ENCODE measurements at regions not wholly inside any gene's neighbourhood (a gene's known extent, or its start where the extent isn't known, plus 50 kb on each side); places are given as distances from the start of the nearest gene placed in this dataset.

DNA sequence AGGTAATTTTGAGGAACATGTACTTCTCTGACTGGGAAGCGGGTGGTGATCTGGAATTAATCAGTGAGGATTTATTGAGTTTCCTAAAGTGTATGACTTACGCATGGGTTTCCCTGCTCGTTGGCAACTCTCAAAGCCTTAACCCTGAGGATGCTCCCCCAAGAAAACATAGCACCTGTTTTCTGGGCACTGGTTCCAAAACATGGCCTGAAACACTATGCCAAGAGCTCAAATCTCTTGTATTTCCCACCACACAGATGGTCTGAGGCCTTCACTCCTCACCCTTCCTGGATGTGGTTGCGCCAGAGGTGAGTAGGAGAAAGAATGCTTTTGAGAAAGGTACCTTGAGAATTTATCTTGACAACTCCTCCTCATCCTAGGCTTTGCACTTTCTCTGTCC lies 250.4 kb downstream of the FZD1 start:
- Histone ChIP-seq H3K9me3 (ENCODE audit: severe bottlenecking) (no peaks in the 10 kb centered on the region), H3K27ac (no peak overlapping the region), H3K36me3 (no peaks in the 10 kb centered on the region), H3K4me3 (ENCODE audit: low read depth, low read length) (no peak overlapping the region), H3K27me3 (ENCODE audit: insufficient read depth, low read depth, severe bottlenecking) (no peaks in the 10 kb centered on the region)
- TF ChIP-seq, protein P1, sequence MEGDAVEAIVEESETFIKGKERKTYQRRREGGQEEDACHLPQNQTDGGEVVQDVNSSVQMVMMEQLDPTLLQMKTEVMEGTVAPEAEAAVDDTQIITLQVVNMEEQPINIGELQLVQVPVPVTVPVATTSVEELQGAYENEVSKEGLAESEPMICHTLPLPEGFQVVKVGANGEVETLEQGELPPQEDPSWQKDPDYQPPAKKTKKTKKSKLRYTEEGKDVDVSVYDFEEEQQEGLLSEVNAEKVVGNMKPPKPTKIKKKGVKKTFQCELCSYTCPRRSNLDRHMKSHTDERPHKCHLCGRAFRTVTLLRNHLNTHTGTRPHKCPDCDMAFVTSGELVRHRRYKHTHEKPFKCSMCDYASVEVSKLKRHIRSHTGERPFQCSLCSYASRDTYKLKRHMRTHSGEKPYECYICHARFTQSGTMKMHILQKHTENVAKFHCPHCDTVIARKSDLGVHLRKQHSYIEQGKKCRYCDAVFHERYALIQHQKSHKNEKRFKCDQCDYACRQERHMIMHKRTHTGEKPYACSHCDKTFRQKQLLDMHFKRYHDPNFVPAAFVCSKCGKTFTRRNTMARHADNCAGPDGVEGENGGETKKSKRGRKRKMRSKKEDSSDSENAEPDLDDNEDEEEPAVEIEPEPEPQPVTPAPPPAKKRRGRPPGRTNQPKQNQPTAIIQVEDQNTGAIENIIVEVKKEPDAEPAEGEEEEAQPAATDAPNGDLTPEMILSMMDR (IDR thresholded peaks at IDR 0.05; ENCODE audit: low read depth, low read length), result no peak
- DNase-seq, result no peak

DNA sequence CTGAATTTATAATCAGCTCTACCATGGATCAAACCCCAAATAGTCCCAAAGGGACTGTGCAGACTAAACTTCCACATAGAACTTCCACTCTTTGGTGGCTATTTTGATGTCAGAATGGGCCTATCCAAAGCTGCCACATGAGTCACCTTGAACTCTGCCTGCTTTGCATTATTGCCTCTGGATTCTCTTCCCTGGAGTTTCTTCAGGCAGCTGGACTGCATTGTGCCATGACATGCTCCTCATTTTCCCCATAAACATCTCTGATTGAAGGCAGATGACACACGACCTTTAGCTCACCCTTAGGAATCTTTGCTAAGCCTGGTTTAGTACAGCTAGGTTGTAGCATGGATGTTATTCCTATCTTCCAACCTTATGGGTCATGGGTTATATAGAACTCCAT lies 251.7 kb downstream of the FZD1 start:
- Histone ChIP-seq H3K36me3 (no peaks in the 10 kb centered on the region), H3K4me3 (ENCODE audit: low read depth, low read length) (no peak overlapping the region)

DNA sequence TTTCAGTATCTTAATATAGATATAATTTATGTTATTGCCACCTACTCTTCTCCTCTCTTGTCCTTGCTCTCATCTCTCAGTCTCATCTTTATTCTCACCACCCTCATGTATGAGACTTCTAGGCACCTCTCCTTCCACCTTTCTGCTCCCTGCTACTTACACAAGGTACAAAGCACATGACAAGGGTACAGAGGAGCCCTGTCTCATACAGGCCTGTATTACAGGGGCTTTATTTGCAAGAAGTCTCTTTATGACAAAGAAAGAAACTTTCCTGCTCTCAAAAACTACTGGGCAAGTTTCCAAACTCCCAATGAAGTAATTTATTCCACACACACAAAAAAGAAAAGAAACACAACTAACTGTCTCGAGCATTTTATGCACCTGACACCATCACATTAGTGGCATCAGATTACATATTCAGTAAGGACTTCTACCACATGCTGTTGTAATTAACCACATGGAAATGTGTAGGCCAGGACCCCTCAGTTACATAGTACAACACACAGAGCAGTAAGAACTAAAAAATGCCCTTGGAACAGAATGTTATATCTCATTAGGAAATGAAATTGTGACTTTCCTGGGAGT lies 253.1 kb downstream of the FZD1 start:
- Histone ChIP-seq H3K9me3 (ENCODE audit: severe bottlenecking) (no peaks in the 10 kb centered on the region), H3K27ac (no peak overlapping the region), H3K36me3 (no peaks in the 10 kb centered on the region), H3K4me3 (ENCODE audit: low read depth, low read length) (no peak overlapping the region), H3K27me3 (ENCODE audit: insufficient read depth, low read depth, severe bottlenecking) (no peaks in the 10 kb centered on the region)
- TF ChIP-seq, protein P1 (IDR thresholded peaks at IDR 0.05; ENCODE audit: low read depth, low read length), result no peak
- no peak for DNase-seq

More for the DNA sequence above, 251.7 kb downstream of the FZD1 start:
- no peak overlapping the region for H3K27ac ChIP-seq
- no peak for DNase-seq
- H3K9me3 ChIP-seq (ENCODE audit: severe bottlenecking), result no peaks in the 10 kb centered on the region
- H3K27me3 ChIP-seq (ENCODE audit: insufficient read depth, low read depth, severe bottlenecking), result no peaks in the 10 kb centered on the region
- TF ChIP-seq, protein P1 (IDR thresholded peaks at IDR 0.05; ENCODE audit: low read depth, low read length), result no peak

DNA sequence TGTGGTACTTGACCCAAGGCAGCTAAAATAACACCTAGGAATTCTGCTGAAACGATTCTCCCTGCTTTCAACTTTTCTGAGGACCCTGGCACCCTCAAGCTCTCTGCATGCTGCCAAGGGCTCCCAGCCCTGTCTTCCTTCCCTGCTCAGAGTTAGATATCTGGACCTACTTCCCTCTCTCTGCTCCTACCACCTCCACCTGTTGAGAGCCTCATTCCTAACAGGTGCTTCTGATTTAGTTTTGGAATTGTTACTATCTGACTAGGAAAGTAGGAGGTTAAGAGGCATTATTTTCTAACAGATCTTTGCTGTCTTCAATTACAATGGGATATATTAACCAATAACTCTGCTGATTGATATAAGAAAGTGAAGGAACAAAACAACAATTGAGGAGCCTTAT lies 253.8 kb downstream of the FZD1 start:
- Histone ChIP-seq H3K9me3 (ENCODE audit: severe bottlenecking) (no peaks in the 10 kb centered on the region), H3K36me3 (no peaks in the 10 kb centered on the region), H3K4me3 (ENCODE audit: low read depth, low read length) (no peak overlapping the region), H3K27ac (no peak overlapping the region), H3K27me3 (ENCODE audit: insufficient read depth, low read depth, severe bottlenecking) (no peaks in the 10 kb centered on the region)
- TF ChIP-seq, protein P1 (IDR thresholded peaks at IDR 0.05; ENCODE audit: low read depth, low read length), result no peak
- no peak for DNase-seq

DNA sequence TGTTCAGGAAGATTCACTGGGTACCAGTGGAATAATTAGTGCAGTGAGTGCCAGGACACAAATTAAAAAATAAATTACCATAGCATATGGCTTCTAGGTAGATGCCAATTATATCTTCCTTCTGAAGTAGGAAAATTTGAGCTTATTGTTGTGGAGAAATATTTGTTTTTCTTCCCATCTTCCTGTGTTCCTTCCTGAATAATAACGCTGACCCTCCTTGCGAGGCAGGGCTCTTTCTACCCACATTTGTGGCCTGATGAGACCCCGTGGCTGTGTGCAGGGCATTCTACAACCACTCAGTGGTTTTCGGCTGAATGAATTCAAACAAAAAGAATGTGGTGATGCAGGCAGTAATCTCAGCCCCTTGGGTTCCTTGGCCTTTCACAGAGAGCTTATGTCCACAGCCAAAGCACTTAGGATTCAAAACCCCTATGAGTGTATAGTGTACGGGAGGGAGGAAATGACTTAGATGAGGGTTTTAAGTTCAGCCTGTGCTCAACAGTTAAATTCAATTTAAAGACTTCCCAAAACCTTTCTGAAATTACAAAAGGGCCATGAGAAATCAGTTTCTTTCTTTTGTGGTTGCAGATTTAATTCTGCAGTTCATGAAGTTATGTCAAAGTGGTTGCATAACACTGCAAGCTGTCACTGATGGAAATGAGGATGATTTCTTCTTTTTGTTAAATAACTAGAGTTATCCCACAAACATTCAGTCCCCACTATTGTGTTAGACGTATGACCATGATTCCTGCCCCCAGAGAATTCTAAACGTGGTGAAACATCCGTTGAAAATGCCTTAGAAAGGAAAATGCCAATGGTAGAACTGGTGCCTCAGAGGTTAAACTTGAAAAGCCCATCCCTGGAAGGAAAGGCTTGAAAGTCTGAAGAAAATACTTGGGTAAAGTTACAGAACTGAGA lies 255.3 kb downstream of the FZD1 start:
- TF ChIP-seq, protein P1 (IDR thresholded peaks at IDR 0.05; ENCODE audit: low read depth, low read length), result no peak
- Histone ChIP-seq H3K27me3 (ENCODE audit: insufficient read depth, low read depth, severe bottlenecking) (no peaks in the 10 kb centered on the region), H3K9me3 (ENCODE audit: severe bottlenecking) (no peaks in the 10 kb centered on the region), H3K27ac (no peak overlapping the region), H3K36me3 (no peaks in the 10 kb centered on the region), H3K4me3 (ENCODE audit: low read depth, low read length) (no peak overlapping the region)
- DNase-seq, result no peak
